WTC11 (cell line): ENCODE measurements at regions not wholly inside any gene's neighbourhood (a gene's known extent, or its start where the extent isn't known, plus 50 kb on each side); places are given as distances from the start of the nearest gene placed in this dataset.
A peak's percentile ranks its signal among the peaks of the same experiment; 100 is the strongest.

ENCODE experiments used
- ATAC-seq: fragments of 200-7000 bp; cut with Tn5 transposase; 2 replicates; pipeline ENCODE4 v1.10.0; 2021; ENCODE audit warnings: mild to moderate bottlenecking, moderate library complexity
- CTCF ChIA-PET: fragments of 300-600 bp; sonication (Branson Sonifier 250); formaldehyde crosslinking; loops from one replicate; lab custom pipeline; 2021; ENCODE audit warnings: antibody characterized with exemption; lab: Charles Lee
- POLR2A ChIA-PET: fragments of 350-600 bp; sonication (Branson Sonifier 250); formaldehyde crosslinking; loops from one replicate; lab custom pipeline; 2021; ENCODE audit warnings: antibody characterized with exemption; lab: Charles Lee
- DNase-seq: peaks from one replicate; pipeline ENCODE4 v3.0.0; 2021; ENCODE audit warnings: low spot score
- H3K27ac Mint-ChIP-seq: 2 replicates; pipeline ENCODE4 v1.8.0; 2021; ENCODE audit warnings: mixed read lengths
- H3K27me3 Mint-ChIP-seq: 2 replicates; pipeline ENCODE4 v1.8.0; 2021; ENCODE audit warnings: low read depth, mild to moderate bottlenecking, moderate library complexity, mixed read lengths
- H3K36me3 Mint-ChIP-seq: 2 replicates; pipeline ENCODE4 v1.8.0; 2021; ENCODE audit warnings: mixed read lengths
- H3K4me1 Mint-ChIP-seq: 2 replicates; pipeline ENCODE4 v1.8.0; 2022; ENCODE audit warnings: mixed read lengths
- H3K4me3 Mint-ChIP-seq: 2 replicates; pipeline ENCODE4 v1.8.0; 2021; ENCODE audit warnings: mild to moderate bottlenecking, moderate library complexity, mixed read lengths
- H3K9me3 Mint-ChIP-seq: 2 replicates; pipeline ENCODE4 v1.8.0; 2021; ENCODE audit warnings: mixed read lengths
- ATF1 ChIP-seq: sonication (generic); formaldehyde crosslinking; IDR thresholded peaks from 2 replicates; pipeline ENCODE4 v1.8.1; 2023; ENCODE audit warnings: mild to moderate bottlenecking, moderate library complexity, missing genetic modification reagents
- CREB1 ChIP-seq: sonication (generic); formaldehyde crosslinking; IDR thresholded peaks from 2 replicates; pipeline ENCODE4 v1.8.0; 2023; ENCODE audit warnings: mild to moderate bottlenecking, missing genetic modification reagents
- ELF4 ChIP-seq: sonication (generic); formaldehyde crosslinking; IDR thresholded peaks from 2 replicates; pipeline ENCODE4 v1.8.1; 2022; ENCODE audit warnings: low read depth, mild to moderate bottlenecking, moderate library complexity, missing genetic modification reagents
- FOXK1 ChIP-seq: sonication (generic); formaldehyde crosslinking; IDR thresholded peaks from 2 replicates; pipeline ENCODE4 v1.8.0; 2022; ENCODE audit warnings: mild to moderate bottlenecking, moderate library complexity, missing genetic modification reagents
- GRHL2 ChIP-seq: fragments of 250-450 bp; sonication (Bioruptor Pico); IDR thresholded peaks from 2 replicates; pipeline ENCODE4 v1.8.0; 2022; ENCODE audit warnings: mild to moderate bottlenecking, moderate library complexity; ENCODE audit not compliant: insufficient replicate concordance, severe bottlenecking
- KAT7 ChIP-seq: sonication (generic); formaldehyde crosslinking; IDR thresholded peaks from 2 replicates; pipeline ENCODE4 v1.8.1; 2023; ENCODE audit warnings: missing genetic modification reagents, mild to moderate bottlenecking, borderline replicate concordance
- NFE2L1 ChIP-seq: sonication (generic); formaldehyde crosslinking; IDR thresholded peaks from 2 replicates; pipeline ENCODE4 v1.8.1; 2023; ENCODE audit warnings: missing genetic modification reagents
- NFYB ChIP-seq: sonication (generic); formaldehyde crosslinking; conservative IDR thresholded peaks from 2 replicates; pipeline ENCODE4 v1.8.0; 2022; ENCODE audit warnings: low read depth, missing genetic modification reagents
- NR3C1 ChIP-seq: sonication (generic); formaldehyde crosslinking; conservative IDR thresholded peaks from 2 replicates; pipeline ENCODE4 v1.8.1; 2023; ENCODE audit warnings: low read depth, mild to moderate bottlenecking, missing genetic modification reagents
- OVOL2 ChIP-seq: fragments of 250-450 bp; sonication (Bioruptor Pico); IDR thresholded peaks from 2 replicates; pipeline ENCODE4 v1.9.0; 2021; ENCODE audit warnings: mild to moderate bottlenecking, borderline replicate concordance
- SMAD3 ChIP-seq: sonication (generic); formaldehyde crosslinking; IDR thresholded peaks from 2 replicates; pipeline ENCODE4 v1.8.0; 2022; ENCODE audit warnings: missing genetic modification reagents, mild to moderate bottlenecking, borderline replicate concordance
- SMAD4 ChIP-seq: sonication (generic); formaldehyde crosslinking; IDR thresholded peaks from 2 replicates; pipeline ENCODE4 v1.8.0; 2022; ENCODE audit warnings: mild to moderate bottlenecking, missing genetic modification reagents
- ZBTB21 ChIP-seq: sonication (generic); formaldehyde crosslinking; IDR thresholded peaks from 2 replicates; pipeline ENCODE4 v1.8.1; 2023; ENCODE audit warnings: mild to moderate bottlenecking, missing genetic modification reagents, borderline replicate concordance
- ZNF396 ChIP-seq: fragments of 250-450 bp; sonication (Bioruptor Pico); IDR thresholded peaks from 2 replicates; pipeline ENCODE4 v1.8.0; 2021; ENCODE audit warnings: mild to moderate bottlenecking, moderate library complexity, borderline replicate concordance
- ZNF671 ChIP-seq: fragments of 250-450 bp; sonication (Bioruptor Pico); IDR thresholded peaks from 2 replicates; pipeline ENCODE4 v1.8.0; 2021; ENCODE audit warnings: mild to moderate bottlenecking
- TF ChIP-seq, protein P1 (sequence below): sonication (generic); formaldehyde crosslinking; conservative IDR thresholded peaks from 2 replicates; pipeline ENCODE4 v1.8.1; 2022; ENCODE audit warnings: mild to moderate bottlenecking, missing genetic modification reagents
- TF ChIP-seq, protein P2 (sequence below): sonication (generic); formaldehyde crosslinking; IDR thresholded peaks from 2 replicates; pipeline ENCODE4 v1.8.1; 2022; ENCODE audit warnings: low read depth, missing genetic modification reagents, borderline replicate concordance
- TF ChIP-seq, protein P3 (sequence below): sonication (generic); formaldehyde crosslinking; IDR thresholded peaks from 2 replicates; pipeline ENCODE4 v1.8.1; 2023; ENCODE audit warnings: mild to moderate bottlenecking, missing genetic modification reagents
- TF ChIP-seq, protein P4 (sequence below): sonication (generic); formaldehyde crosslinking; IDR thresholded peaks from 2 replicates; pipeline ENCODE4 v1.8.0; 2022; ENCODE audit warnings: mild to moderate bottlenecking, missing genetic modification reagents
- TF ChIP-seq, protein P5 (sequence below): sonication (generic); formaldehyde crosslinking; IDR thresholded peaks from 2 replicates; pipeline ENCODE4 v1.8.1; 2023; ENCODE audit warnings: mild to moderate bottlenecking, missing genetic modification reagents, moderate library complexity
- TF ChIP-seq, protein P6 (sequence below): sonication (generic); formaldehyde crosslinking; IDR thresholded peaks from 2 replicates; pipeline ENCODE4 v1.8.1; 2022; ENCODE audit warnings: mild to moderate bottlenecking, moderate library complexity, missing genetic modification reagents
- TF ChIP-seq, protein P7 (sequence below): sonication (generic); formaldehyde crosslinking; IDR thresholded peaks from 2 replicates; pipeline ENCODE4 v1.8.0; 2022; ENCODE audit warnings: mild to moderate bottlenecking, missing genetic modification reagents
- TF ChIP-seq, protein P8 (sequence below): fragments of 250-450 bp; sonication (Bioruptor Pico); IDR thresholded peaks from 2 replicates; pipeline ENCODE4 v1.9.0; 2021; ENCODE audit warnings: moderate library complexity, mild to moderate bottlenecking, inconsistent platforms, borderline replicate concordance
- TF ChIP-seq, protein P9 (sequence below): fragments of 200-600 bp; IDR thresholded peaks from 2 replicates; pipeline ENCODE4 v1.8.0; 2022; ENCODE audit warnings: antibody characterized with exemption
- TF ChIP-seq, protein P10 (sequence below): sonication (generic); formaldehyde crosslinking; IDR thresholded peaks from 2 replicates; pipeline ENCODE4 v1.8.0; 2023; ENCODE audit warnings: missing genetic modification reagents

DNA sequence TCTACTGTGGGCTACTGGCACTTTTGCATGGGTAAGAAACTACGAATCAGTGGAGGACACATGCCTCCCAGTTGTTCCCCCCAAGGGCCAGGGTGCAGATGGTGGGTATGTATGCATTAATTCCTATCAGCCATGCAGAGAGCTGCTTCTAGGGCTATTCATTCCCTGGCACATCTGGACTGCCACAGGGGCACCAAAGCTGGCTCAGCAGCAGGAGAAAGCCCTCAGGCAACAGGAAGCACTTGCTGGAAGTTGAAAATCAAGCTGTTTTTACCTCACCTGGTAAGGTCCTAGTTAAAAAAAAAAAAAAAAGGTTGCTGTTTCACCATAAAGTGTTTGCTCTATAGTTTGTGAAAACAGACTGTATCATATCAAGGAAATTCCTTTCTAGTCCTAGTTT, 1342.6 kb downstream of the REEP3 start:
- peaks cover 7% of the 10 kb centered on the region for H3K9me3 Mint-ChIP-seq
- DNase-seq = no peak
- peaks cover 20% of the 10 kb centered on the region for H3K4me1 Mint-ChIP-seq
- POLR2A ChIA-PET = no interaction called here
- H3K4me3 Mint-ChIP-seq = no peak overlapping the region
- no peaks in the 10 kb centered on the region for H3K36me3 Mint-ChIP-seq
- H3K27me3 Mint-ChIP-seq = no peaks in the 10 kb centered on the region
- peak; percentile 38 for ATAC-seq
- CTCF ChIA-PET = no interaction called here
- H3K27ac Mint-ChIP-seq = no peak overlapping the region
- TF ChIP-seq, protein P1, sequence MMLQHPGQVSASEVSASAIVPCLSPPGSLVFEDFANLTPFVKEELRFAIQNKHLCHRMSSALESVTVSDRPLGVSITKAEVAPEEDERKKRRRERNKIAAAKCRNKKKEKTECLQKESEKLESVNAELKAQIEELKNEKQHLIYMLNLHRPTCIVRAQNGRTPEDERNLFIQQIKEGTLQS = no peak
- TF ChIP-seq, protein P2, sequence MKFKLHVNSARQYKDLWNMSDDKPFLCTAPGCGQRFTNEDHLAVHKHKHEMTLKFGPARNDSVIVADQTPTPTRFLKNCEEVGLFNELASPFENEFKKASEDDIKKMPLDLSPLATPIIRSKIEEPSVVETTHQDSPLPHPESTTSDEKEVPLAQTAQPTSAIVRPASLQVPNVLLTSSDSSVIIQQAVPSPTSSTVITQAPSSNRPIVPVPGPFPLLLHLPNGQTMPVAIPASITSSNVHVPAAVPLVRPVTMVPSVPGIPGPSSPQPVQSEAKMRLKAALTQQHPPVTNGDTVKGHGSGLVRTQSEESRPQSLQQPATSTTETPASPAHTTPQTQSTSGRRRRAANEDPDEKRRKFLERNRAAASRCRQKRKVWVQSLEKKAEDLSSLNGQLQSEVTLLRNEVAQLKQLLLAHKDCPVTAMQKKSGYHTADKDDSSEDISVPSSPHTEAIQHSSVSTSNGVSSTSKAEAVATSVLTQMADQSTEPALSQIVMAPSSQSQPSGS (CRISPR knock-in tag) = no peak
- TF ChIP-seq ZBTB21 (CRISPR knock-in tag) = no peak
- TF ChIP-seq KAT7 = no peak
- no peak for TF ChIP-seq ZNF671 (CRISPR knock-in tag)
- no peak for TF ChIP-seq NFE2L1 (CRISPR knock-in tag)
- TF ChIP-seq, protein P3, sequence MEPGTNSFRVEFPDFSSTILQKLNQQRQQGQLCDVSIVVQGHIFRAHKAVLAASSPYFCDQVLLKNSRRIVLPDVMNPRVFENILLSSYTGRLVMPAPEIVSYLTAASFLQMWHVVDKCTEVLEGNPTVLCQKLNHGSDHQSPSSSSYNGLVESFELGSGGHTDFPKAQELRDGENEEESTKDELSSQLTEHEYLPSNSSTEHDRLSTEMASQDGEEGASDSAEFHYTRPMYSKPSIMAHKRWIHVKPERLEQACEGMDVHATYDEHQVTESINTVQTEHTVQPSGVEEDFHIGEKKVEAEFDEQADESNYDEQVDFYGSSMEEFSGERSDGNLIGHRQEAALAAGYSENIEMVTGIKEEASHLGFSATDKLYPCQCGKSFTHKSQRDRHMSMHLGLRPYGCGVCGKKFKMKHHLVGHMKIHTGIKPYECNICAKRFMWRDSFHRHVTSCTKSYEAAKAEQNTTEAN (CRISPR knock-in tag) = no peak
- TF ChIP-seq, protein P4, sequence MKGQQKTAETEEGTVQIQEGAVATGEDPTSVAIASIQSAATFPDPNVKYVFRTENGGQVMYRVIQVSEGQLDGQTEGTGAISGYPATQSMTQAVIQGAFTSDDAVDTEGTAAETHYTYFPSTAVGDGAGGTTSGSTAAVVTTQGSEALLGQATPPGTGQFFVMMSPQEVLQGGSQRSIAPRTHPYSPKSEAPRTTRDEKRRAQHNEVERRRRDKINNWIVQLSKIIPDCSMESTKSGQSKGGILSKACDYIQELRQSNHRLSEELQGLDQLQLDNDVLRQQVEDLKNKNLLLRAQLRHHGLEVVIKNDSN (CRISPR knock-in tag) = no peak
- TF ChIP-seq, protein P5, sequence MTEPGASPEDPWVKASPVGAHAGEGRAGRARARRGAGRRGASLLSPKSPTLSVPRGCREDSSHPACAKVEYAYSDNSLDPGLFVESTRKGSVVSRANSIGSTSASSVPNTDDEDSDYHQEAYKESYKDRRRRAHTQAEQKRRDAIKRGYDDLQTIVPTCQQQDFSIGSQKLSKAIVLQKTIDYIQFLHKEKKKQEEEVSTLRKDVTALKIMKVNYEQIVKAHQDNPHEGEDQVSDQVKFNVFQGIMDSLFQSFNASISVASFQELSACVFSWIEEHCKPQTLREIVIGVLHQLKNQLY = no peak
- TF ChIP-seq, protein P6, sequence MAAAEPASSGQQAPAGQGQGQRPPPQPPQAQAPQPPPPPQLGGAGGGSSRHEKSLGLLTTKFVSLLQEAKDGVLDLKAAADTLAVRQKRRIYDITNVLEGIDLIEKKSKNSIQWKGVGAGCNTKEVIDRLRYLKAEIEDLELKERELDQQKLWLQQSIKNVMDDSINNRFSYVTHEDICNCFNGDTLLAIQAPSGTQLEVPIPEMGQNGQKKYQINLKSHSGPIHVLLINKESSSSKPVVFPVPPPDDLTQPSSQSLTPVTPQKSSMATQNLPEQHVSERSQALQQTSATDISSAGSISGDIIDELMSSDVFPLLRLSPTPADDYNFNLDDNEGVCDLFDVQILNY (CRISPR knock-in tag) = no peak
- TF ChIP-seq ELF4 (CRISPR knock-in tag) = no peak
- TF ChIP-seq NR3C1 = no peak
- TF ChIP-seq NFYB (CRISPR knock-in tag) = no peak
- TF ChIP-seq SMAD3 (CRISPR knock-in tag) = no peak
- no peak for TF ChIP-seq OVOL2
- TF ChIP-seq CREB1 (CRISPR knock-in tag) = no peak
- TF ChIP-seq ATF1 (CRISPR knock-in tag) = no peak
- TF ChIP-seq, protein P7, sequence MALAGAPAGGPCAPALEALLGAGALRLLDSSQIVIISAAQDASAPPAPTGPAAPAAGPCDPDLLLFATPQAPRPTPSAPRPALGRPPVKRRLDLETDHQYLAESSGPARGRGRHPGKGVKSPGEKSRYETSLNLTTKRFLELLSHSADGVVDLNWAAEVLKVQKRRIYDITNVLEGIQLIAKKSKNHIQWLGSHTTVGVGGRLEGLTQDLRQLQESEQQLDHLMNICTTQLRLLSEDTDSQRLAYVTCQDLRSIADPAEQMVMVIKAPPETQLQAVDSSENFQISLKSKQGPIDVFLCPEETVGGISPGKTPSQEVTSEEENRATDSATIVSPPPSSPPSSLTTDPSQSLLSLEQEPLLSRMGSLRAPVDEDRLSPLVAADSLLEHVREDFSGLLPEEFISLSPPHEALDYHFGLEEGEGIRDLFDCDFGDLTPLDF (CRISPR knock-in tag) = no peak
- TF ChIP-seq SMAD4 (CRISPR knock-in tag) = no peak

DNA sequence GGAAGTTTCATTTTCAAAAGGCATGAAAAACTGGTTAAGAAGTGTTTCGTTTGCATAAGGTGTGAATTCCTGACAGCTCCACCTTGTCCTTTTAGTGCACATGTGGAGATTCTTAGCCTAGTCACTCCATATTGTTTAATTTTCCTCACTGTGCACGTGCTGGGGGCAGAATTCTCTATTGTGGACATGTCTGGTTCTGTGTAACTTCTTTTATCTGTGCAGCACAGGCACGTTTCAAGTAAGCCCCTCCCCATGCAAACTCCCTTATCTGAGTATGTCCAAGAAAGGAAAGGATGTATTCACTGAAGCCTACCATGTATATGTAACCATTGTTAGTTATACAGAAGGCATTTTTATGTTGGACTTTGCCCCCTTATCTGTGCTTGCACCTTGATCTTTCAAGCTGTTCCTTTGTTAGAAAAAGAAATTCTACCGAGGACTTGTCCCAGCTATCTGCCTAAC, 1346.3 kb downstream of the REEP3 start:
- H3K36me3 Mint-ChIP-seq = no peaks in the 10 kb centered on the region
- peaks cover 20% of the 10 kb centered on the region for H3K4me1 Mint-ChIP-seq
- POLR2A ChIA-PET = no interaction called here
- no peaks in the 10 kb centered on the region for H3K27me3 Mint-ChIP-seq
- no peak for DNase-seq
- no peak overlapping the region for H3K27ac Mint-ChIP-seq
- CTCF ChIA-PET = no interaction called here
- no peak overlapping the region for H3K4me3 Mint-ChIP-seq
- peaks cover 7% of the 10 kb centered on the region for H3K9me3 Mint-ChIP-seq
- ATAC-seq = no peak
- TF ChIP-seq ZNF396 (CRISPR knock-in tag) (no peak), CREB1 (CRISPR knock-in tag) (no peak), KAT7 (no peak), FOXK1 (CRISPR knock-in tag) (no peak), GRHL2 (CRISPR knock-in tag) (no peak)
- TF ChIP-seq, protein P8, sequence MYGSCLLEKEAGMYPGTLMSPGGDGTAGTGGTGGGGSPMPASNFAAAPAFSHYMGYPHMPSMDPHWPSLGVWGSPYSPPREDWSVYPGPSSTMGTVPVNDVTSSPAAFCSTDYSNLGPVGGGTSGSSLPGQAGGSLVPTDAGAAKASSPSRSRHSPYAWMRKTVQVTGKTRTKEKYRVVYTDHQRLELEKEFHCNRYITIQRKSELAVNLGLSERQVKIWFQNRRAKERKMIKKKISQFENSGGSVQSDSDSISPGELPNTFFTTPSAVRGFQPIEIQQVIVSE (CRISPR knock-in tag) = no peak
- TF ChIP-seq, protein P9, sequence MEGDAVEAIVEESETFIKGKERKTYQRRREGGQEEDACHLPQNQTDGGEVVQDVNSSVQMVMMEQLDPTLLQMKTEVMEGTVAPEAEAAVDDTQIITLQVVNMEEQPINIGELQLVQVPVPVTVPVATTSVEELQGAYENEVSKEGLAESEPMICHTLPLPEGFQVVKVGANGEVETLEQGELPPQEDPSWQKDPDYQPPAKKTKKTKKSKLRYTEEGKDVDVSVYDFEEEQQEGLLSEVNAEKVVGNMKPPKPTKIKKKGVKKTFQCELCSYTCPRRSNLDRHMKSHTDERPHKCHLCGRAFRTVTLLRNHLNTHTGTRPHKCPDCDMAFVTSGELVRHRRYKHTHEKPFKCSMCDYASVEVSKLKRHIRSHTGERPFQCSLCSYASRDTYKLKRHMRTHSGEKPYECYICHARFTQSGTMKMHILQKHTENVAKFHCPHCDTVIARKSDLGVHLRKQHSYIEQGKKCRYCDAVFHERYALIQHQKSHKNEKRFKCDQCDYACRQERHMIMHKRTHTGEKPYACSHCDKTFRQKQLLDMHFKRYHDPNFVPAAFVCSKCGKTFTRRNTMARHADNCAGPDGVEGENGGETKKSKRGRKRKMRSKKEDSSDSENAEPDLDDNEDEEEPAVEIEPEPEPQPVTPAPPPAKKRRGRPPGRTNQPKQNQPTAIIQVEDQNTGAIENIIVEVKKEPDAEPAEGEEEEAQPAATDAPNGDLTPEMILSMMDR = no peak
- TF ChIP-seq, protein P10, sequence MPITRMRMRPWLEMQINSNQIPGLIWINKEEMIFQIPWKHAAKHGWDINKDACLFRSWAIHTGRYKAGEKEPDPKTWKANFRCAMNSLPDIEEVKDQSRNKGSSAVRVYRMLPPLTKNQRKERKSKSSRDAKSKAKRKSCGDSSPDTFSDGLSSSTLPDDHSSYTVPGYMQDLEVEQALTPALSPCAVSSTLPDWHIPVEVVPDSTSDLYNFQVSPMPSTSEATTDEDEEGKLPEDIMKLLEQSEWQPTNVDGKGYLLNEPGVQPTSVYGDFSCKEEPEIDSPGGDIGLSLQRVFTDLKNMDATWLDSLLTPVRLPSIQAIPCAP (CRISPR knock-in tag) = no peak
